HG03135 (cell line): ENCODE measurements at regions not wholly inside any gene's neighbourhood (a gene's known extent, or its start where the extent isn't known, plus 50 kb on each side); places are given as distances from the start of the nearest gene placed in this dataset.

Experiments
- ATAC-seq: cut with Tn5 transposase; IDR thresholded peaks from one replicate; pipeline ENCODE4 v1.9.1; 2021; ENCODE audit warnings: mild to moderate bottlenecking, moderate library complexity; ENCODE audit not compliant: unreplicated experiment

DNA sequence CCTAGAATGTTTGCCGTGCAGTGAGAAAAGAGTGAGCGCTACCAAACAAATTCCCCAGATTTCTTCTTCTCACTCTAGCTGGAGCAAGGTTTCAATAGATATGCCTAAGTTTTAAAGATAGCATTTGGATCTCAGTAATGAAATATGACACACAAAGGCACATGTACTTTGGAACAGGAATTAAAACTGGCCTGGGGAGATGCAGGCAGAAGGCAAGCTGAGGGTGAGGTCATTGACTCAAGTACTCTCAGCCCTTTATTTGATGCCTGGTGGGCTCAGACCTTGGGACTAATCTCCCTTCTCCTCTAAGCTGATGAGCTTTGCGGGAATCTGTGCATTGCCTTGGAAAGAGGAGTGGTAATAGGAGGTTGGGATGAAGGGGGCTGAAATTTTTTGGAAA lies 323.3 kb upstream of the SLC30A5 start:
- no peak for ATAC-seq

DNA sequence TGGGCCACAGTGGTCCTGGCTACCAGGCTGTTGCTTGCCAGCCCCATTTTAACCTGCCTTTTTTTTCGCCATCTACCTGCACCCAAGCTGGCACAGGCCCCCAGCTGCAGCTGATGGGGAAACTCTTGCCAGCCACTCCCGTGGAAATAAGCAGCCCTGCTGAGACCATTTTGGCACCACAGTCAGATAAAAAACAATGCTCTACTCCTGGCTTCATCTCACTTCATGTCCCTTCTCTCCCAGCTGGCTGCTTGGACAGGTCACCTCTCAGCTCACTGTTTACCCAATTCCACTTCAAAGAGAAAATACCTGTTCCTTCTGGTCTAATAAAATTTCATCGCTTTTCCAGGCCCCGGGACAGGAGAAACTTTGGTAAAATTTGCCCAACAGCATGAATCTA lies 322.6 kb upstream of the SLC30A5 start:
- ATAC-seq = no peak

DNA sequence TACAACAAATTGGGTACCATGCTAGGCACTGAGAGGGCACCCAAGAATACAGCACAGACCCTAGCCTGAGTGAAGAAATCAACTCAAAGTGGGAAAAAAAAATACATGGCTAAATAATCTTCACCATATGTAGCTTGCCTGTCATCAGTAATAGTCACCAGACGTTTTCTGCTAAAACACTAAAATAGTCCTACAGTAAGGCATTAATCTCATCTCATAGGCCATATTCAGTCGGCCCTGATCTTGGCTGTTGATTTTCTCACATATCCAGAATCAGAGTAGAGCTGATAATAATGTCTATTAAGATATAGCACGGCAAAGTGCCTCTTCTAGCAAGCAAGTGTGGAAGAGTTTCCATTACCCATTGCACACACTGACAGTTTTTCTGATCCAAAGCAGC lies 322.1 kb upstream of the SLC30A5 start:
- no peak for ATAC-seq

DNA sequence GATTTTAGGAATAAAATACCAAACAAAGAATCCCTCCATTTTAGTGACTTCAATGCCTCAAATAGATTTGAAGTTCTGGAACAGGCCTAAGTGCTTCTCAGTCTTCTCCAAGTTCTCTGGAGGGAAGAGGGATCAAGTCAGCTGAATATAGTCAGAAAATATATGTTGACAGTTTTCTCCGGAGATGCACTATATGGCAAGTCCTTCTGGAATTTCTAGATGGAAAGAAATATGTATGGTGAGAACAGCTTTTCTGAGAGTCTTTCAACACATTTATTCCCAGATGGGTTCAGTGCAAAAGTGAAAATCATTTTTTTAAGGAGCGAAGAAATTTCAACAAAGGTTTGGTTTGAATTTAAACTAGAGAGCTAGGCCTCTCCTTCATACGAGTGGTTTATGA lies 317.4 kb upstream of the SLC30A5 start:
- ATAC-seq = no peak

DNA sequence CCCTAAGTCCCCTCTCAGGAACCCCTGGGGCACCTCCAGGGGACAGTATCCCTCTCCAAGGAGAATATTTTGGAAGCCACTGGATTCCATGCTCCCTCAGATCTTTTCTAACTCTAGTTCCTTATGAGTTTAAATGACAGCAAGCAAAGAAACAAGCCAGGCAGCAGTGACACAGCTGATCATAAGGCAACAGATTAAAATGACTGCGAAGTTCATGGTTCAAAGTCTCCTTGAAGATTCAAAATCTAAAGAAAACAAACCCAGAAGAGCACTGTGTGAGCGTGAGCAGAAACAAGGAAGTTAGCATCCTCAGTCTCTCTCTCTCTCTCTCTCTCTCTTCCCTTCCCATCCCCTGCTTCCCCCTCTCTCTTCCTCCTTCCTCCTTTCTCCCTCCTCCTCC lies 316.7 kb upstream of the SLC30A5 start:
- ATAC-seq = no peak

DNA sequence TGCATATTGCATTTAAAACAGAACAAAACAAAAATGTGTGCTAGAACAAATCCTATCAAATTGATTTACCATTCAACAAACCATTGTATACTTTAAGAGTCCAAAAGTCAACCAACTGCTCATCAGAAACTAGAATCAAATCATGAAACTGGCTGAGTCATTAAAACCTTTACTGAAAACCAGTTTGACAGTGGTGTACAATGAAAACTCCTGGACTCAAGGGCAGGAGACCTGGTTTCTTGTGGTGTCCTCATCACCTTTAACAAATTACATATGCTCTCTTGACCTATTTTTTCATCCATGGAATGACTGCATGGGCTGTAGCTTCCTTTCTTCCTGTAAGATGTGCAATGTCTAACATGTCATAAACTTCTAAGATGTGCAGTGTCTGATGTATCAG lies 315.3 kb upstream of the SLC30A5 start:
- no peak for ATAC-seq

DNA sequence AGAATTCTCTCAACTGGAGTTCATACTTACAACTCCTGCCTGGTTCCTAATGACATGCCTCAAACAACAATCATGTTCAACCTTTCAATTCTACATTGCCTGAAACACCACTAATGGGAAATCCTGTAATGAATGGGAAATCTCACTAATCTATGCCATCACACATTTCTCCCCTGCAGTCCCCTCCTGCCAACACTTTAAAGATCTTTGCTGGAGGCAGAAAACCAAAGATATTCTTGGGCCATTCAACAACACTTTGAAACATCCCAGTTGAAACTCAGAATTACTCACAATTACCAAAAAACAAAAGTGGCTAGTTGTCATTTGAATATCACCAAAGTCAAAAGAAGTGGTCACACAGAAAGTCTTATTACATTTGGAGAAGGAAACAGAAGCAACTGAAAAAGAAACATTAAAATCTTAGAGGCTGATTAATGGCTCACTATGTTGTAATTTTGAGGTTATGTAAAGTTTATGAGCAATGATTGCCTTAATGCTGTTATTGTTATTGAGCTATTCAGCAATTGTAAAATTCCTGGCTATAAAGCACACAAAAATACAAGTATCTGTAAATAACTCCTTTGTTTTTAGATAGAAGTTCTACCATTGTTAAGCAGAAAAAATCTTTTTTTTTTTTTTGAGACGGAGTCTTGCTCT lies 313.4 kb upstream of the SLC30A5 start:
- no peak for ATAC-seq

DNA sequence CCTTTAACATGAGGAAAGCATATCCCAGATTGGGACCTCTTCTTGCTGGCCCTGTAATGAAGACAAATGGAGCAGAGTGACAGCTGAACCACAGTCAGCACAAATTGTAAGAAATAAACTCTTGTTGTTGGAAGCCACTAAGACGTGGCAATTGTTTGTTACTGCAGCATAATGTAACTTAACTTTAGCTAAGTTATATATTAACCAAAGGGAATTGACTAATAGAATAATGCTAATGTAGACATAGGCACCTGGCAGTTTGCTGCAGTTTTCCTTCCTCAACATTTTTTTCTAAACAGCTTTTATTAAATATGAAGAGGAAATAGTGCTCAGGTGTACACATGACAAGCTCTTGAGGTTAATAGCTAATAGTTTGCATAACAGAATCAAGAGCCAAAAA lies 300.7 kb upstream of the SLC30A5 start:
- no peak for ATAC-seq

DNA sequence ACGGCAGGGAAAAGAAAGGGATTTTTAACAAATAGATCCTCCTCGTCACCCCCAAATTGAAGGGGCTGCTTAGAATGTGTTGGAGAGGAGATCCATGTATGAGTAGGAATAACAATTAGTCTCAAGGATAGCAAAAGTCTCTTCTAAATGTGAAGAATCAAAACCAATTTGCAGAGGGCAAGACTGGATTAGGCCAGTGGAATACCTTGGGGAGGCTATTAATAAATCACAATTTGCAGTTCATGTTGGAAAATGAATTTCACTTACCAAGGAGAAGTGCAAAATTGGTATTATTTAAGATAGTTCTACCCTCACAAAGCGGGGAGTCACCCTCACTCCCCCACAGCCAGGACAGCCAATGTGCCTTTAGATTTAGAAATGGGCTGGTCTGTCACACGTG lies 299.8 kb upstream of the SLC30A5 start:
- no peak for ATAC-seq

DNA sequence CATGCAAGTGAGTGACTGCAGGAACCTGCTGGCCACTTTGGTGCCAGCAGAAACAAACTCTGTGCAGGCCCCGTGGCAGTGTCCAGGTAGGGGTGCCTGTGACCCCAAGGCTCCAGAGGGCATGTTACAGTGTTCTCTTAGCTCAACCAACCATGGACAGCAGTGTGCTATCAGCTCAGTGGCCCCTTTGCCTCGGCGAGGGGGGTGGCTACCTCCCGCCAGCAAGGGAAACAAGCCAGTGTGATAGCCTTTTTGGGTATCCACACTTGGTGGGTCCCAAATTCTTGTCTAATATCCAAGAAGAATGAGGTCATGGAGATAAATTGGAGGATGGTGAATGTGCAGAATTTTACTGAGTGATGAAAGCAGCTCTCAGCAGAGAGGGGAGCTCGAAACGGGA lies 298.6 kb upstream of the SLC30A5 start:
- ATAC-seq = no peak

DNA sequence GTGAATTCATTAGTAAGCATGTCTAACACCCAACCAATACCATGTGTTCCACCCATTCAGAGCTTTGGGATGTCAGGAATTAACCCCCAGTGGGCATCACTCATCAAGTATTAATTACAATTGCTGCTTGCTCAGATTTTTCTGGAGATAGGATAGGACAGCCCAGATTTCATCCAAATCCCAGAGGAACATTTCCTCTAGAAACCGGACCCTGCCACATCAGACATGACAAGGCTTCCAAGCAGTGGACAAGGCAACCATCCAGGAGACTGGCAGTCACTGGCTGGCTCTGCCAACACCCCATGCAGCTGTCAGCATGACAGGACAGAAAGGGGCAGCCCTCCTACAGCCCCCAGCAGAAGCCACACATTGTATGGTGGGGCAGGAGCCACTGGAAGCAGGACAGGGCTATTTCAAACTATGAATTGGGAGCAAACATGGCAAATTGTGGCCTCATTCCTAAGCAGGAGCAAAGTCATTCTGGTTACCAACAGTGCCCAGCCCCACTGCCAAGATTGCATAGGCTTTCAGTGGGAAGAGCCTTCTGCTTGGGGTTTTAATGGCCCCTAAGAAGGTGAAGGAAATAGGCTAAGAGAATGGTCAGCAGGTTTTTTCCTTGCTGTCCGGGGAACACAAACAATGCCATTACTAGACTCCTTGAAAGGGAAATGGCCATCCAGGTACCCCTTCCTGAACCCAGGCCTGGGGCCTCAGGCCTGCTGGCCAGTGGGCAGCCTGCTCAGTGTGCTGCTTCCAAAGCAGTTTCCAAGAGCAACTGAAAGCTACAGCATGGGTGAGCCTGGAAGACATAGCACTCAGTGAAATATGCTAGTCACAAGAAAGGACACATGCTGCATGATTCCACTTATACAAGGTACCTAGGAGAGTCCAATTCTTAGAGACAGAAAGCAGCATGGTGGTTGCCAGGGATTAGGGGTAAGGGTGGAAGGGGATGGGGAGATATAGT lies 294.7 kb upstream of the SLC30A5 start:
- no peak for ATAC-seq

DNA sequence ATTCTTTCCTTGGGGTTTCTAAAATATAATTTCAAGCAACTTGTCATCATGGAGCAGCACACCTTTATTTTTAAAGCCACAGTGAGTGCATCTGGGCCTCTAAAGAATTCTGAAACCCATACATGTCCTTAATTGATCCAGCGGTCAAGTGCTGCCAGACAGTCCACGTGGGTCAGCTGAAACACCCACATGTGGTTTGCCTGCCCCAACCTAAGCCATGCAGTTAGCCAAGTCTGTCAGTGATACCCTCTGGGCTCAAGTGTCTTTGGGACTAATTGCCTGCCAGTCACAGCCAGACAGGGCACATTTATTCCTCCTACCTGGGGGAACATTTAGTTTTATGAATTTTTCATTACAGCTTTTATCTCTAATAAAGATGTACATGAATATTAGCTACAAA lies 291.4 kb upstream of the SLC30A5 start:
- no peak for ATAC-seq

DNA sequence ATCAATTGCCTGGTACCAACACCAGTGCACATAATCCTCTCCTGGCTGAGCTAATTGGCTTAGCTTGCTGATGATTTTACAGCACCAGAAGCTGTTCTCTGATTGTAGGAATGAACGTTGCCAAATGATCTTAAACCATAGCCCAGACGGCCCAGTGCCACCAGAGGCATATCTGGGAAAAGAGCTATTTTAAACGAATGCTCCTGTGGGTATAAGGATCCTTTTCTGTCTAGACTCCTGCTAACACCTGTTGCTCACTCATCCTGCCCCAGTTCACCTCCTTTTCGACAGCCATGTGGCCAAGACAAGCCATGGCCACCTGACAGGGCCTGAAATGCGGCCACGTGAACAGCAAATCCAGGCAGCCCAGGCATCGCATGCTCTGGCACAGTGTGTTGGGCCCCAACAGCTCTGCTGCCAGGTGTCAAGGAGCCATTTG lies 289.9 kb upstream of the SLC30A5 start:
- ATAC-seq = no peak

DNA sequence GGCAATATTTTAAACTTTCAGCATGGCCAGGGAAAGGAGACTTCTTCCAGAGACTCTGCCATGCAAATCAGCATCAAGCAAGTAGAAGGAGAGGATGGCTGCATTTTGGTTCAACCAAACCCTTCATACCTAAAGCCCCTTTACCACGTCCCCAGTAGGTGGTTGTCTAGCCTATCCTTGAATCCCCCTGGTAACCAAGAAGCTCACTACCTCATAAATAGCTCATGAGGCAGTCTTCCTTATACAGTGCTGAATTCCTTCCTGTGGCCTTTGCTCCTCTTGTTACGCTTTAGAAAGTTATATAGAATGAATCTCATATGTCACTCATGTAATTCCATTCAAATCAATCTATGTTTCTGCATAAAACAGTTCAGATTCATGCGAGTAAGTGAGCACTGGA lies 289.5 kb upstream of the SLC30A5 start:
- ATAC-seq = no peak

DNA sequence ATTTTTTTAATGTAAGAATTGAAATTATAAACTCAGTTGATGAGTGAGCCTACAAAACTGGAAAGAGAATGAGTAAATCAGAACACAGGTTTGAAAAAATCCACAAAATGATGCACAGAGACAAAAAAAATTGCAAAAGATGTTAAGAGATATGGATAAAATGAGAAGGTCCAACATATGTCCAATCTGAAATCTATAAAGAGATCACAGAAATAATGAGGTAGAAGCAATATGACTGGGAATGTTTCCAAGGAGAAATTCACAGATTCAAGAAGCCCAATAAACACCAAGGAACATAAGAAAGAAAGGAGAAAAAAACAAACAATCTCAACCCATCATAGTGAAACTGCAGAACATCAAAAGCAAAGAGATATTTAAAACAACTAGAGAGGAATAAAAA lies 288.4 kb upstream of the SLC30A5 start:
- no peak for ATAC-seq

DNA sequence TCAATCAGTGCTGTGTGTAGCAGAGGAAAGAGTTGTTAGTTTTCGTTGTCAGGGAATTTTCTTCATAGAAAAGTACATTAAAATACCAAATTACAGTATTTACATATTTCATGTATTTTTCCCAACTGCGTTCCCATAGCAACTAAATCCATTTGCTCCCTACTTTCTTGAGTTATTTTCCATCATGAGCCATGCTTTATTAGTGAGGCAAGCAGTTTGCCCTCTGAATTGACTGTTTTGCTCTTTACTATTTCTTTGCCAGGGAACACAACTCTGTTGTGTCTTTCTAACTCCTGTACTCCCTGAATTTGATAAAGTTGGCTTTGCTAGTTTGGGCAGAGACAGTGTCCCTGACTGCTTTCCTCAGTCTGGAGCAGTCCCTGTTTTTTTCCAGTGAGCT lies 276.2 kb upstream of the SLC30A5 start:
- ATAC-seq = no peak

DNA sequence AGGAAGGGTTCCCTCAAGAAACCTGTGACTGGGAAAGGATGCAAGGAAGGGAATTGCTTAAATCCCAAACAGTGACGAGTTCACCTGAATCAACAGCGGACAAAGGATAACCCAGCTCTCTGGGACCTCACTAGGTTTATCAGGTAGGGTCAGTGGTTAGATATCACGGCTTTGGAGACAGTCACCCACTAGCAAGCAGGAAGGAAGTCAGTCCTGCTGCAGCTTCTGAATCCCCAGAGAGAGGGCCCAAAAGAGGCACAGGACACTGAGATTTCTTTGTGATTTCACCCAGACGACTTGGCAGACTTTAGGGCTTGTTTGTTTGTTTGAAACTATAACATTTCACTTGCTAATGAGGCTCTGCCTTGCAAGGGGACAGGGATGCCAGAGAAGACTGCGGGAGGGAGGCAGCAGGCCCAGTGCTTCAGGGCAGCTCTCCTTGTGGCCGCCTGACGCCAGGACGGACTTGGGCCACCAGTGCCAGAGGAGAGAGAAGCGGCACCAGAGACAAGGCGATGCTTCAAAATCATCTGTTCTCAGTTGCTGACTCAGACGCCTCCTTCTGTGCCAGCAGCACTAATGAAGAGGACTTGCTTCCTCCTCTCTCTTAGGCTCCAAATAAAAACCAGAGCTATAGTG lies 275.6 kb upstream of the SLC30A5 start:
- ATAC-seq = no peak

DNA sequence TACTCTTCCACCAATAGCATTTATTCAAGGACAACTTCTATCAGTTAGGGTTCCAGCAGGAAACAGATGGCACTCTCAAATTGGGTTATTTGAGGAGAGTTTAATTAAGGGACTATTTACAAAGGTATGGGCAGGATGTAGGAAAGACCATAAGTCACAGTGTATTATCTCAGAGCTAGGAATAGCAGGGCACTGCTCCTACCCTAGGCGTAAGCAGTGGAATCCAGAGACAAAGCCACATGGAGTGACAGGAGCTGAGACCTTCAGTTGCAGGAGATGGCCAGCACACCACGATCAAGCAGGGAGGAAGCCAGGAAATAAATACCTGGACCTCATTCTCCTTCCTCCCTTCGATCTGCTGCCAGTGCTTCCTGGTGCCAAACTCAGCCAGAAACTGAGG lies 274.9 kb upstream of the SLC30A5 start:
- ATAC-seq = no peak

DNA sequence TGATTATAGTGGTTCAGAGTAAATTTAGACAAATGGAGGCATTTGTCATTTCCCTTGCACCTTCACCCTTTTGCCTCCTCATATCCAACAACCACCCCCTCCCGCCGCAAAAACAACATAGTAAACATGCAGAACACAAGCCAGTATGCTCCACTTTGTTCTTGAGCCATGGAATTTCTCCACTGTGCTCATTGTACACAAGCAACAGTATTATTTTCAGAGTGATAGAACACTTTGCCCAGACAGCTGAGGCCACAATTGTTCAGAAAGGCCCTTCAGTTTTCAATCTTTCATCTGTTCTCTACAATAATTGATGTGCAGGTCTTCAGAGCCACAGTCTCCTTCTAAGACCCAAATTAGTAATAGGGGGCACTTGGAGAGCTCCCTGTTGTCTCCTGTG lies 272.8 kb upstream of the SLC30A5 start:
- no peak for ATAC-seq

DNA sequence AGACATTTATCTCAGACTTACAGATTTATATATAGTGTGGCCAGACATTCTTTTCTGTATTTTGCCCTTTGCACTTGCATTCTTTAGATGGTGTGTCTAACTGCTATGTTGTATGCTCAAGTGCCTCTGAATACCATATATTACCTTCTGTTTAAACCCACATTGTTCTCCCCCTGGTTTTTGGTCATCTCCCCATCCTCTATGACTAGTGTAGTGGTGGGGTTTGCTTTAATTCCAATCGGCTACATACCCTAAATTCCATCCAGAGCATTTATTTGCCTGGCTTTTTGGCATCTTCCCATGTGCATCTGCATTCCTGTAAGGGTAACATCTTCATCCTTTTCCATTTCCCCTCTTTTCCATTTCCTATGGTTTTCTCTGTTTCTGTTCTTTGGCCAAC lies 271.0 kb upstream of the SLC30A5 start:
- ATAC-seq = no peak

DNA sequence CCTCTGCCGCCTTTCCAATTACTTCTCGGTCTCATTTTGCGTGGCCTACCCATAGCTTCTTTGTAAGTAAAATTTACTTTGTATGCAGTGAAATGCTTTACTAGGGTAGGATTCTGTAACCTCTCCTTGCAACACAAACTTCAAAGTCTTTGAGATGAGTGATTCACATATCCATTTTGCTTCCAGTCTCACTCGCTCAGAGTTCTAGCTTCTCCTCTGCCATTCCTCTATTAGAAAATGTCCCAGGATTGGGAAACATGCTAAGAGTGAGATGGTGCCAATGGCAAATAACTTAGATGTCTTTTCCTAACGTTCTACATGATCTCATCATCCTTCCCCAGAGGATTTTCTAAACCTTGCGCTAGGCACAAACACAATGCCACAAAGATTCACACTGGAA lies 270.5 kb upstream of the SLC30A5 start:
- ATAC-seq = no peak

DNA sequence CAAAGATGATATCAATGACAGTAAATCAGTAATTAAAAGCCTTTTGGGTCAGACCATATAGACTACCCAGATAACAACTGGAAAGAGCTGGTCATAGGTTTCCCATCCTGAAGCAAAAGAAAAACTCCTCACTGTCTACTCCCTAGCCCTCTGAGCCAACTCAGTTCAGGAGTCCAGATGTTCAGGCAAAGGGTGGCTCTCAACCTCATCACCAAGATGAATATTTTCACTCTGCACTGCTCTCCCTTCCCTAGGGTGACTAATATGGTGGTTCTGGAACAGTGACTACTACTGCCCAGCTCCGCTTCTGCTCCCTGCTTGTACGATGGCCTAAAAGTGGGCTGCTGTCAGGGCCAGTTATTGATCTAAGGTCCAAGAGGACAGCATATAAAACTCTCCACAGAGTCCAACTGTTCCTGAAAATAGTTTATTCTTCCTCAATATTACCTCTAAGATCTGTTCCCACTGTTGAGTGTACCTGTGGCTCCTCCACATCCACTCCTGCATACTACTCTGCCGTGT lies 263.4 kb upstream of the SLC30A5 start:
- no peak for ATAC-seq
